GM21381 (cell line): ENCODE measurements at regions not wholly inside any gene's neighbourhood (a gene's known extent, or its start where the extent isn't known, plus 50 kb on each side); places are given as distances from the start of the nearest gene placed in this dataset.
"Not testable (repeated sequence)": the region's sequence is repeated elsewhere in the genome, so short reads cannot be mapped to it uniquely, and the experiment has no call there.

Experiments used
- ATAC-seq: cut with Tn5 transposase; IDR thresholded peaks from one replicate; pipeline ENCODE4 v1.9.1; 2021; ENCODE audit warnings: mild to moderate bottlenecking, moderate library complexity; ENCODE audit not compliant: unreplicated experiment

DNA sequence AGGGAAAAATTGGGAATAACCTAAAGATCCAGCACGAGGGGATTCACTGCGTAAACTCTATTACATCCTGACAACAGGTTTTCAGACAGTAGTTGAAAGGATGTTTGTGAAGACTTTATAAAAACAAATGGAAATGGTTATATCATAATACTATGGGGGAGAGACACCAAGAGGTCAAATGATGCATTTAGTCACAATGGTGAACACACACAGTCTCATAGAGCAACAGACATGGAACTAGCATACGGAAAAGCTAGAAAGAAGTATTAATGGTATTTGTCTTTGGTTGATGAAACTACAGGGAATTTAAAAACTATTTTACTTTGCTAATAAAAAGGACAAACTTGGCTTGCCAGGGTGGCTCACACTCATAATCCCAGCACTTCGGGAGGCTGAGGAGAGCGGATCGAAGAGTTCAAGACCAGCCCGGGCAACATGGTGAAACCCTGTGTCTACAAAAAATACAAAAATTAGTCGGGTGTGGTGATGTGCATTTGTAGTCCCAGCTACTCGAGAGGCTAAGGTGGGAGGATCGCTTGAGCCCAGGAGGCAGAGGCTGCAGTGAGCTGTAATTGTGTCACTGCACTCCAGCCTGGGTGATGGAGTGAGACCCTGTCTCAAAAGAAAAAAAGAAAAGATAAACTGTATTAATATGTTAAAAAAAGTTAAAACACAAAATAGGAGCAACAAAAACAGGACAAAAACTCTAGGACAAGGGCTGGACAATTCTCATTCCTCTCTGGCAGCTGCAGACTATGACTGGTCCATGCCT is 94.8 kb downstream of the MYCN start:
- ATAC-seq: no peak

DNA sequence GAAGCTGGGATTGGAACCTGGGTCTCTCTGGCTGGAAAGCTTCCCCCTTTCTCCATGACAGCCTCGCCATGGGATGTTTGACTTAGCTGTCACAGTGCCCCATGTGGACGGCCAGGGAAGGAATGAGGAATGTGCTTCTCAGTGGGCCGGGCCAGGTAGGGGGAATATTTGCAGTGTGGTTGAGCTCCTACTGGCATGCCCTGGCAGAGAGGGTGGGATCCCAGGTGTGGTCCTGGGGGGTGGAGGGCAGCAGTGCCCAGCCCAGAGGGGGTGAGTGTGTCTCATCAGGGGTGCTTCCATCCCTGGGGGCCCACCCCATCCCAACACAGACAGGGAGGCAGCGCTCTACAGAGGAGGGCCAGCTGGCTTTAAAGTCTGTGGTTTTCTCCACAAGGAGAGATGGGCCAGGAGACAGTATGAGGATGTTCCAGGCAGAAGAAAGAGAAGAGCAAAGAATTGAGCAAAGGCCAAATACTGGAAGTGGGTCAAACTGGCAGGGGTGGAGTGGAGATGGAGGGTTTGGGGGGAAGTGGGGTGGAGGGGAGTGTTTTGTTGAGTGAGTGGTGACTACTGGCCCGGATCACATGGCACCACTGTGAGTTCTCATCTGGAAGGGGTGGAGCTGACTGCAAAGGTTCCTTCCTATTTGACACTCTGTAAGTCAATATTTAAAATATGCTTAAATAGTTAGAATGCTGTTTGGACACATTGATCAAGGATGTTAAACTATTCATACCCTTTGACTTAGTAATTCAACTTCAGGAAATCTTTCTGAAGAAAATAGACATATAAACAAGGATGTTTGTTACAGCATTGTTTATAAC is 94.0 kb downstream of the MYCN start:
- ATAC-seq: no peak

DNA sequence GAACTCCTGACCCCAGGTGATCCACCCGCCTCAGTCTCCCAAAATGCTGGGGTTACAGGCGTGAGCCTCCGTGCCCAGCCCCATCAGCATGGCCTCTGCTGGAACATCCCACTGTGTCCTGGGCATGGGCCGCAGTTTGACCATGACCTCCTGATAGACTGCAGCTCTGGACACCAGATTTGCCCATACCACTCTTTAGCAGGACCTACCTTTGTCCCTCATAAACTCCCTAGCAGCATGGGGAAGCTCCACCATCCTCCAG is 92.6 kb downstream of the MYCN start:
- ATAC-seq: no peak

DNA sequence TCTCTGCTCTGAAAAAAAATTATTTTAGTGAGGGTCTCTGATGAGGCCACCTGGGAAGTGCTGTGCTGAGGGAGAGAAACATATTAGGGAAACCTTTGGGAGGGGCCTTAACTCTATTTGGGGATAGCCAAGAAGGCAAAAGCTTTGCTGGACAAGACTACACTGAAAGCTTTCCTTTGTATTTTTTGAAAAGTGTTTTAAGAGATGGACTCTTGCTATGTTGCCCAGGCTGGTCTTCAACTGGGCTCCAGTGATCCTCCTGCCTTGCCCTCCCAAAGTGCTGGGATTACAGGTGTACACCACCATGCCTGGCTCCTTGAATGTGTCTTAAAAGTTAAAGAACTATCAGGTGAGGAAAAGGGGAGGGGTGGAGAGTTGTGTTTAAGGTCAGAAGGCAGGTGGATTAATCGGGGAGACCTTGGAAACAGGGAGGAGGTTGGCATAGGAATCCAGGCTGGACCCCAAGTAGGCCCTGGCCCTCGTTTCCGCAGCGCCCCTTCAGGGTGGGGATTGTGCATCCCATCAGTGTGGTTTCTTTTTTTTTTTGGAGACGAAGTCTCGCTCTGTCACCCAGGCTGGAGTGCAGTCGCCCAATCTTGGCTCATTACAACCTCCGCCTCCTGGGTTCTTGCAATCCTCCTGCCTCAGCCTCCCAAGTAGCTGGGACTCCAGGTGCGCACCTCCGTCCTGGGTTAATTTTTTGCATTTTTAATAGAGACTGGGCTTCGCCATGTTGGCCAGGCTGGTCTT is 92.1 kb downstream of the MYCN start:
- ATAC-seq: no peak

DNA sequence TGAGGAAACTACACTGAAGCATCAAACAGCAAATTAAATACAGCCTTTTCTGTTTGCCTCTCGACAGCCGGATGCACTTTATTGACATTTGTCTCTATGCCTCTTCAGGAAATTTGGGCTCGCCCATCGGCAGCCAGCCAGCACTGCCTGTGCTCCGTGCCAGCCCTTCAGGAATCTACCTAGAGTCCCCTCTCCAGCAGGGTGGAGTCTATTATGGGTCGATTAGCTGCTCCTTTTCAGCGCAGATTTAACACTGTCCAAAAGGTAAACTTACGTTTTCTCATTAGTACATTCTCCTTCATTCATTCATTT is 91.5 kb downstream of the MYCN start:
- no peak for ATAC-seq

DNA sequence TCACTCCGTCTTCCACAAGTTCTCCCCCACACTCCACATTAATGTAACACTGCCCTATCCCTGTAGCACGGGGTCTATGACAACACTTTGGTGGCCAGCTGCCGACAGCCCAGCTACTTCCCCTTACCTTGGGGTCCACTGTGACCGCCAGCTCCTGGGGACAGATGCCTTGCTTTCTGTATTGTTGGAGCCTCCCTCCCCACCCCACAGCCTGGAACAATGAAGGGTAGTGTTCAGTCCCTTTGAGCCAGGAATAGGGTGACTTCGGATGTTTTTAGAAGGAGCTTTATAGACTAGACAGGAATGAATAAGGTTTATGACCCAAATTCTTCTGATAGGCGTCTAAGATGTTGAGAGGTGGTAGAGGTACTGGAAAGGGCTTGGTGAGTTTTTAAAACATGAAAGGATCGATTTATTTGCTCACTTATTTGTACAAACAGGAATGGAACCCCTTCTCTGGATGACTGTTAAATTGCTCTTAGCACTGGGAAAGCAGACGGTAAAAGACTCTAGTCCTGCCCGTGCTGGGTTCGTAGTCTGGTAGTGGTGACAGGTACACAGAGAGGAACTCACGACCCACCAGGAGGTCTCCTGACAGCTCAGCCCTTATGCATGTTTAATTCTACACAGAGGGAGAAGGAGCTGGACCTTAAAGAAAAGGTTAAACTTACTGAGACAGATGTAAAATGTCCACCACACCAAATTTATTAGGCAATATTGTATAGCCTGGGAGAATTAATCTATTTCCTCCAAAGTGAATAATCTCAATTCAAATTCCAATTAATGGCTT is 90.9 kb downstream of the MYCN start:
- ATAC-seq: no peak

DNA sequence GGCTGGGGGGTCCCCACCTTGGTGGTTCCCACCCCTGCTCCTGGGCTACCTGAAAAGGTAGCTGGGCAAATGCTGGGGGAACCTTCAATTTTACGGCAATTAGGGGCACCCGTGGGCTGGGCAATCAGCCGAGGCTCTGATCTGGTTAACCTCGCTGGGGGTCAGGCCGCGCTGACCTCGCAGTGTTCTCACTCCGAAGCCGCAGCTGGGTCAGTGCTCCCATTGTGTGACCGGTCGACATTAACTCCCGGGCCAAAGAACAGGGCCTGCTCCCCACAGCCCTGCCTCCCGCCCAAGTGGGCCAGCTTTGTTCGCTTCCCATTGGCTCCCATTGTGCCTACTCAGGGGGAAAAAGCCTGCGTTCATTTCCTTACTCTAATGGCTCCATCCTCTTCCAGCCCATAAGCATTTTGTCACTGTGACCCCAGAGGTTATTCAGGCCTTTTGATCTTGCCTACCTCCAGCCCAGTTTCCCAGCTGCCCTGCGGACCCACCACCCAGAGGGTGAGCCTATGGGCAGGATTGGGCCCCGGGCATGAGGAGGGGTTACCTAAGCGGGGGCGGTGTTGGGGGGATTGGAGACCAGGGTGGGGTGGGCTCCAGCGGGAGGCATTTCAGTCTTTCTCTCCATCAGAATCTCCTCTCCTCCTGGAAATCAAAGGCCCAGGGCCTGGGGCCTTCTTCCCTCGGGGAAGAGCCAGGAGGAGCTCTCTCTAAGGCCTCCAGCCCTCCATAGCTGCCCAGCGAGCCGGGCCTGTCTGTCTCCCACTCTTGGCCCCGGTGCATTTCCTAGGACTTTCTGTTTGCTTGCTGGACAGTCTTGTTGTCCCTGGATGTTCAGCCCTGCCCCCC is 90.1 kb downstream of the MYCN start:
- no peak for ATAC-seq

DNA sequence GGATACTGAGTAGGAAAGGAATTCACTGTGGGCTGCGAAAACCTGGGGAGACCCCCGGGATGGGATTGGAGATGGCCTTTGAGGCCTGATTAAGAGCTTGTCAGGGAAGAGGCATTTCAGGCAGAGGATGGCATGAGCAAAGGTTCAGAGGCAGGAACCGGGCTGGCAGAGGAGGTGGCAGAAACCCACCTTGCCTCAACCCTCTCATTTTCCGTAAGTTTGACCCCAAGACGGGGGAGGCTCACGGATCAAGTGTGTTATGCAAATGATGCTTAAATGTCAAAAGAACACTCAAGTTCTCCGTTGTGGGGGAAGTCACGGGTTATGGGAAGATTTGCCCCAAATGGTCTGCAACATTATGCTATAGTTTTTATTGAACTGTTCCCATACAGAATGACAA is 88.3 kb downstream of the MYCN start:
- no peak for ATAC-seq

DNA sequence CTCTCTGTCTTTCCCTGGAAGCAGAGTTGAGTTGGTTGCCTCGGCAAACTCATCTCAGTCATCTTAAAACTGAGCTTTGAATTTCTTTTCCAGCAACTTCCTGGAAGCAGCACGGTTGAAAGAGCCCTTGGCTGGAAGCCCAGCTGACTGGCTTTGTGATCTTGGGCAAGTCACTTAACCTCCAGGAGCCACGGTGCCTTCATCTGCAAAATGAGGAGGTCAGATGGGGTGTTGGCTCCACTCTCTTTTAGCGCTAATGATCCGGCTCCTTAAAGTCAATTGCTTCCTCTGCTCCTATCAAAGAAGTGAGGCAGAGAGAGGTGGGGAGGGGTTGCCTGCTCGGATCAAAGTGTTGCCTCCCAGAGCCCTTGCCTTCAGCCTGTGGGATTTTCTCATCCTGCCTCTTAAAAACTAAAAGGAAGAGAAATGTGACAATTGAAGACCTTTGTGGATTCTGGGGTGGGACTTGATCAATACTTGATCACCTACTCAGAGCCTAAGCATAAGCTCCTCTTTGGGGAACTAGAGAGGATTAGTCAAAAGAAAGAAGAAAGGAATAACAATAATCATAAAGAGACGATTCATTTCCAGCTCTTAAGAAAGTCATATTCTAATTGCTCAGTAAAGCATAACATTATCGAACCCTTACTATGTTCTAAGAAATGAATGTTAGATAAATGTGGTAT is 86.6 kb downstream of the MYCN start:
- ATAC-seq: no peak

DNA sequence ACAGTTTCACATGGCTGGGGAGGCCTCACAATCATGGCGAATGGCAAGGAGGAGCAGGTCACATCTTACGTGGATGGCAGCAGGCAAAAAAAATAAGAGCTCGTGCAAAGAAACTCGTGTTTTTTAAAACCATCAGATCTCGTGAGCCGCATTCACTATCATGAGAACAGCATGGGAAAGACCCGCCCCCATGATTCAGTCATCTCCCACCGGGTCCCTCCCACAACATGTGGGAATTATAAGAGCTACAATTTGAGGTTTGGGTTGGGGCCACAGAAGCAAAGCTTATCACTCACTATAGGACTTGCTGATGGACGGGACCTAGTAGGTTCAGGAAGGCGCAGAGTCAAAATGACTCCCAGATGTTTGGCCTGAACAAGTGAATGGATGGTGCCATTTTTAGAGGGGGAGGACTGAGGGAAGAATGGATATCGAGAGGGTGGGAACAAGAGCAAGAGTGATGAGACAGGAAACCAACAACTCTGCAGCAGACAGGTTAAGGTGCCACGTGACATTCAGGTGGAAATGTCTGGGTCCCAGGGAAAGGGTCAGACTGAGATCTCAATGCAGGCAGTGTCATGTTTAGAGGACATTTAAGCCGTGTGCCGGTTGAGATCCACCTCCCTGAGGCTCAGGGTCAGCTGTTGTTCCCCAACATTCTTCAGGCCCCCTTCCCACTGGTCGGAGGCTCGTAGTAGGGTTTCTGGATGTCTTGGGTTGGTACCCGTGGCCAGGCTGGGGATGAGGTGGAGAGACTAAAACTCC is 85.7 kb downstream of the MYCN start:
- no peak for ATAC-seq

DNA sequence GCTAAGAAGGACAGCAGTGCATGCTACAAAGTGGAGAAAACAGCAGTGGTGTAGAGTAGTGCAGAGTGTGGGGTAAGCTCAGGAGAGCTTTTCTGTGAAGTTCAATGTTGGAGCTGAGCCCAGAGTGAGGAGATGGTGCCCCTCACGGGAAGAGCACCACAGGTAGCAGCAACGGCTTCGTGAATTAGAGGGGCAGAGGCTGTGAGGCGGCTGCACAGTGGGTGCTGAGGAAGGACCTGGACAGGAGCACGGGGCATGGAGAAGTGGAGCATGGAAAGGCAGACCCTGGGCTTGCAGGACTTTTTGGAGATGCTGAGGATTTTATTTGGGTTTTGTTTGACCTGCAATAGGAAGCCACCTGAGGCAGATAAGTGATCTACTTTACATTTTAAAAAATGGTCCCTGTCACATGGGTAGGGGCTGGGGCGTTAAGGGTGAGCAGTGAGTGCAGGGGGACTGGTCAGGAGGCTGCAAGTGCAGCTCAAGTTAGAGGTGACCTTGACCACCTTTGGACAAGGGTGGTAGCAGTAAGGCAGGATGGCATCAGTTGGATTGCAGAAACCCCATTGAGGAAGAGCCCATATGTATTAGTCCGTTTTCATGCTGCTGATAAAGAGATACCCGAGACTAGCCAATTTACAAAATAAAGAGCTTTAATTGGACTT is 85.0 kb downstream of the MYCN start:
- ATAC-seq: no peak

DNA sequence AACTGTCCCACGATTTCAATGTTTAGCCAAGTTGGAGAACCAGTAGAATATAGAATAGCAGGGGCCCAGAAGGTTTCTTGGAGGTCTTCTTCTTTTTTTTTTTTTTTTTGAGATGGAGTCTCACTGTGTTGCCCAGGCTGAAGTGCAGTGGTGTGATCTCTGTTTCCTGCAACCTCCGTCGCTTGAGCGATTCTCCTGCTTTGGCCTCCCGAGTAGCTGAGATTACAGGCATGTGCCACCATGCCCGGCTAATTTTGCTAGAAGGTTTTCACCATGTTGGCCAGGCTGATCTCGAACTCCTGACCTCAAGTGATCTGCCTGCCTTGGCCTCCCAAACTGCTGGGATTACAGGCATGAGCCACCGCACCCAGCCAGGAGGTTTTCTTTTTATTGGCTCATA is 84.3 kb downstream of the MYCN start:
- ATAC-seq: not testable (repeated sequence)

DNA sequence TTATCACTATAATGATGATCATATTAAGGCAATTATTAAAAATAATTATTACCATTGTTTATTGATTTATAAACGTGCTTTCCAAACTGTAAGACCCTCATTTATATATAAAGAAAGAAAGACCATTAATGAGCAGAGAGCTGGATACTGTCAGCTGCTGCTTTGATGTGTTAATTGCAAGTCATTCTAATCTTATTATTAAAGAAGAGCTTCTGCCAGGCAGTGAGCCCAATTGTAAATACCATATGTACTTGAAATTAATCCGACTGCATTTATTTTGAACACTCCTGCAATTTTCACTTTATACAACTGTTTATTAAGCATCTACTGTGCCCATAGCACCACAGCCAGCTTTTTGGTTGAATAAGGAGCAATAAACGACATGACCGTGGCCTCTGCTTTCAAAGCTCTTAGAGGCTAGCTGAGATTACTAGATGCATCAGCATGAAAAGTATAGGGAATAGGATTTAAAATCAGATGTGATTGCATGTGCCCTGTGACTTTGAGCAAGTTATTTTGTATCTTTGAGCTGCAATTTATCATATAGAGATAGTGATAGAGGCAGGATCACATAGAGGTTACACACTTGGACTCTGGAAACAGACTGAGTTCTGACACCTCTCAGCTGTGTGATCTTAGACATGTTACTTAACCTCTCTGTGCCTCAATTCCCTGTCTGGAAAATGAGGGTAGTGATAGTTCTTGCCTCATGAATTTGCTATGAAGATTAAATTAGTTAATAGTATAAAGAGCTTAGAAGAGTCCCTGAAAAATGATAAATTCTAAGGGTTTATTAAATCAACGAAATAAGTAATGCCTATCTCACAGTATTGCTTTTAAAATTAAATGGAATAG is 83.4 kb downstream of the MYCN start:
- ATAC-seq: no peak

DNA sequence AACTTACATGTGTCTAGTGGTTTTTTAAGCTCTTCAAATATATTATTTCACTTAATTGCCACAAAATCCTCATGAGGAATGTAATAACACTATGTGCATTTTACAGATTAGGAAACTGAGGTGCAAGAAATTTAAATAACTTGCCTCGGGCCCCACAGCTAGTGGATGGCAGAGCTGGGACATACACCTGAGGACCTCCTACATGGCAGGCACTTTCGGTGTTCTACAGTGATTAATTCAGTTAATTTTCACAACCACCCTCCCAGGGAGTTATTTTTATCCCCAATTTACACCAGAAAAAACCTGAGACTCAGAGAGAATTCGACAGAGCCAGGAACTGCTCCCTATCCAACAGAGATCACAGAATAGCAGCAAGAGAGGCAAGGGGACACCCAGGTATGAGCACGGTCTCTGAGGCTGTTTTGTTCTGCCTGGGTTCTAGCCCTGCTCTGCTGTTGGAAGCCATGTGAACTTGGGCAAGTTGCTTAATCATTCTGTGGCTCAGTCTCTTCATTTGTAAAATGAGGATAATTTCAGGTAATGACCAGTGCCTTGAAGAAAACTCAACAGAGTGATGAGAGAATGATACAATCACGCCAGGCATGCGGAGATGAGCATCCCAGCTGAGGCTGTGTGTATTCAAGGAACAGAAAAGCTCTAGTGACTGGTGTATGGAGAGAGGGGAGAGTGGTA is 82.3 kb downstream of the MYCN start:
- no peak for ATAC-seq

DNA sequence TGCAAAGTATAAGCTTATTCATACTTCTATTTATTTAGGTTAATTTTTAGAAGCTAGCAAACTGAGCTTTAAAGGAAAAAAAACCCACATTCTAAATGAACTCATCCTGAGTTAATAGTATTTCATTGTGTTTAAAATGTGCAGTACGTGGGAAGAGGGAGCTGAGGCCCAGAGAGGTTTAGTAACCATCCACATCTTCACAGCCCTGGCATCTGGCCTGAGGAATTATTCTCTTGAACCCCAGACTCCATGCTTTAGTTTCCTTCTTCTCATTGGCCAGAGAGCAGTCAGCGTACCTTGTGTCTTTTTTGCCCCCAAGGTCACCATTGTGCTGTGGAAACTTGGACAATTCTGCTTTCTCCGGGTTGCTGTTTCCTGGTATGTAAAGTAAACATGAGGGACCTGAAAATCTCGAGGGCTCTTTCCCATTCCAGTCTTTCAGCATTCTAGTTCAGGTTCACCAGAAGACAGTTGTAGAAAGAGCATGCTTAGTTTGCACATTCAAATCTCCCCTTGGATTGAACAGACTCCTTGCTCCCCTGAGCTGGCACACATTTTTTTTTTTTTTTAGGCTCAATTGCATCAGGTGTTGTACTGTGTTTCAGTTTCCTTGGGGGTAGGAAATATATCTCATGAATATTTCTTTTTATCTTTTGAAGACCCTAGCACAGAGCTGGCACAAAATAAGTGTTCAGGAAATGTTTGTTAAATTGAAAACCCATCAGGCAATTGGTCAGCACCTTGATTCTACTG is 81.4 kb downstream of the MYCN start:
- ATAC-seq: no peak

DNA sequence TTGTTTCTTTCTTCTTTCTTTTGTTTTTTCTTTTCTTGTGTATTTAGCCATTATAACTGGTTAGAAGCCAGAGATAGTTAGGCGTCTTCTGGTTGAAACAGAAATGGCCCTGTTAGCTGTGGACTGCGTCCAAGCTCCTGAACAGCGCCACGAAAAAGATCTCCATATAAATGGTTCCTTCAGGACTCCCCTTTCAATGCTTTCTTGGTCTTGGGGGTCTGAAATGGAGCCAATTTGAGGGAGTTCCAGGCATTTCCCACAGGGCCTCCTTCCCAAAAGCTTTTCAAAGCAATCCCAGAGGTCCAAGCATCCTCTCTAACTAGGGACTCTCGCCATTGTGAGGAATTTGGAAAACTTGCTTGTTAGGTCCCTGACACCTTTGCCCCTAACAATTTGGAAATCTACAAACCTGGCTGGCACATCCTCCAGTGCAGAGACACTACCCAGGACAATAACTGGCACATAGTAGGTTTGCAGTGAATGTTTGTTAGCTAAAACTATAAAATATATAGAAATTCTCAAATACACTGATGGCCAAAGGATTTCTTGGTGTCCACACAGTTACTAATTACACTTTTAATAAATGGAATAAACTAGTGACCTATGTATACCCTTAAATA is 80.1 kb downstream of the MYCN start:
- ATAC-seq: no peak
